OCI-LY7 (cell line): ENCODE measurements at regions not wholly inside any gene's neighbourhood (a gene's known extent, or its start where the extent isn't known, plus 50 kb on each side); places are given as distances from the start of the nearest gene placed in this dataset.

Source experiments
- CTCF ChIP-seq: fragments of 200-600 bp; sonication (generic); conservative IDR thresholded peaks from 2 replicates; pipeline ENCODE4 v1.5.1; 2014; ENCODE audit warnings: mild to moderate bottlenecking, antibody characterized with exemption, low read length, moderate library complexity, mixed read lengths
- EZH2phosphoT487 ChIP-seq: fragments of 200-600 bp; sonication (generic); IDR thresholded peaks from 2 replicates; pipeline ENCODE4 v1.6.1; 2018; ENCODE audit warnings: low read depth, borderline replicate concordance, mild to moderate bottlenecking, mixed run types, antibody characterized with exemption, low read length, moderate library complexity, mixed read lengths

- TF ChIP-seq CTCF: no peak
- no peak for TF ChIP-seq EZH2phosphoT487
These were observed 86.1 kb upstream of the MBL2 start for GRCh38 chr10:52858722-52859121.
